GM21619 (cell line): ENCODE measurements at regions not wholly inside any gene's neighbourhood (a gene's known extent, or its start where the extent isn't known, plus 50 kb on each side); places are given as distances from the start of the nearest gene placed in this dataset.
"Not testable (repeated sequence)": the region's sequence is repeated elsewhere in the genome, so short reads cannot be mapped to it uniquely, and the experiment has no call there.

Experiments used
- ATAC-seq: cut with Tn5 transposase; IDR thresholded peaks from one replicate; pipeline ENCODE4 v1.9.1; 2021; ENCODE audit not compliant: unreplicated experiment

- no peak for ATAC-seq
Observed at GRCh38 chr6:86487660-86488221, 449.6 kb upstream of the HTR1E start.

- ATAC-seq: not testable (repeated sequence)
Observed at GRCh38 chr6:86478316-86478715, 459.0 kb upstream of the HTR1E start.

GRCh38 chr6:86477500-86478148, 459.7 kb upstream of the HTR1E start:
- ATAC-seq: no peak

DNA sequence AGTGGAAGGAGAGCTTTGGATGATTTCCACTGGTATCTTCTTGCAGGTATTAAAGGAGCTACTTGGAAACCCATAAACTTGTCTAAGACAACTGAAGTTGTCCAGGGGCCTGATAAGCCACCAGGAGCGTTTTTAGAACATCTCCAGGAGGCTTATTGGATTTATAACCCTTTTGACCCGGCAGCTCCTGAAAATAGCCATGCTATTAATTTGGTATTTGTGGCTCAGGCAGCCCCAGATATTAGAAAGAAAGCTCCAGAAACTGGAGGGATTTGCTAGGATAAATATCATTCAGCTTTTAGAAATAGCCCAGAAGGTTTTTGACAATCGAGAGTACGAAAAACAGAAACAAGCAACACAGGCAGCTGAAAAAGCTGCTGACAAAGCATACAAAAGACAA, 461.0 kb upstream of the HTR1E start:
- no peak for ATAC-seq

DNA sequence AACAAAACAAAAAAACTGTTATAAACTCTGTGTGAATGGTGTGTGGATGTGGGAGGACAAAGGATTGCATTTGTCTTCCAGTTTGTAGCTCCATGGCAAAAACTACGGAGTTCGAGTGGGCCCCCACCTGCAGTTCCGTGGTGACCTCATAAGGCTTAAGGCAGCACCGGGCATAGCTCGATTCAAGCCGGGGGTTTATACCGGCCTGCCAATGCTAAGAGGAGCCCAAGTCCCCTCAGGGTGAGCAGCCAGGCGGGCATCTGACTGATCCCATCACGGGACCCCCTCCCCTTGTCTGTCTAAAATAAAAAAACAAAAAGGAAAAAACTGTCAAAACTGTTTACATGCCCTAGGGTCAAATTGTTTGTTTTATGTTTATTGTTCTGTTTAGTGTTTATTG, 463.2 kb upstream of the HTR1E start:
- ATAC-seq: no peak

DNA sequence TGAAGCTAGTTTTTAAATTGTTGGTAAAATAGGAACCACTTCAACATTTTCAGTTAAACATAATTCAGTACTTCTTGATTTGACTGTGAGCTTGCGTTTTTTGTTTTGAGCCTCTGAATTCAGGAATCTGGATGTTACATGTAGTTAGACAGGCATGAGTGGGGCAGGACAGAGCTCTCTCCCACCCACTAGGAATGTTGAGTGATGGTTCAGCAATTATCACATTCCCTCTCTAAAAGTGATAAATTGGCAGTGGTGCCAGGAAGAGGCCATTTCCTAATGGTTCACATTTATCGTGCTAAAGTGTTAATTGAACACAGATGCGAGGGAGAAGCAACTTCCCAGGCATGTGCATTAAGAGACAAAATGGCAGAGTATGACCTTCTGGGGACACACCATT, 465.5 kb upstream of the HTR1E start:
- no peak for ATAC-seq

DNA sequence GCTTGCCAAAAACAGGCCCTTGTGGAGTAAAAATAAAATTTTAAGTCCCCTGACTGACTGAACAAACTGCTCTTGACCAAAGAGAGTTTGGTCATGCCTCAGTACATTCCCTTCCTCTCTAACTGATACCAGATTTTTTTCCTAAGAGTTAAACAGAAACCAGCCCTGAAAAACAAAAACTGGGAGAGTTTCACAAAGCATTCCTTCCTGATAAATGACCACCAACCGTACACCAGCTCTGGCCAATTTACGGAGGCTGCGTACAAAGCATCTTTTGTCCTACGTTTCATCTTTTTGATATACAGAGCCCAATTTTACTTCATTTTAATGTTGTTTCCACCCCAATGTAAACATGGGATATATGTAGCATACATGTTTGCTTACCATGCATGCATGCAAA, 477.4 kb upstream of the HTR1E start:
- ATAC-seq: no peak

DNA sequence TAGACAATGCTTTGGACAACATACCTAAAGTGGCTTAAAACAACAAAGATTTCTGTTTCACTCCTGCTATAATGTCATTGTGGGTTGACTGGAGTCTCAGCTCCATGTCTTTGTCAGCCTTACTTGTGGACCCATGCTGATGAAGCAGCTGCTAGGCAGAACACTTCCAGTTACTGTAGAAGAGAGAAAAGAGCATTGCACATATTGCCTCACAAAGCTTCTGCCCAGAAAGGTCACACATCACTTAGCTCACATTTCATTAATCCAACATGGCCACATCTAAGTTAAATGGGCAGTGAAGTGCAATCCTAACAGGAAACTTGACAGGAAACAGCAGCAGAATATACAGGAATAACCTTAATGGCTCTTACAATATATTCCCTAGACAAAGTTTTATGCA, 480.5 kb upstream of the HTR1E start:
- no peak for ATAC-seq

DNA sequence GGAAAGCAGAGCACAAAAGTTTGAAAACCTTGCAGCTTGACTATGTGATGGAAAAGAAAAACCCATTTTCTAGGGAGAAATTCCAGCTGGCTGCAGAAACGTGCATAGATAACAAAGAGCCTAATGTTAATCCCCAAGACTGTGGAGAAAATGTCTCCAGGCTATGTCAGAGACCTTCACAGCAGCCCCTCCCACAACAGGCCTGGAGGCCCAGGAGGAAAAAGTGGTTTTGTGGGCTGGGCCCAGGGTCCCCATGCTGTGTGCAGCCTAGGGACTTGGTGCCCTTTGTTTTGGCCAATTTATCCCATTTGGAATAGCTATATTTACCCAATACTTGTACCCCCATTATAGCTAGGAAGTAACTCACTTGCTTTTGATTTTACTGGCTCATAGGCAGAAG, 484.1 kb upstream of the HTR1E start:
- ATAC-seq: no peak

GRCh38 chr6:86448398-86448797, 488.9 kb upstream of the HTR1E start:
- no peak for ATAC-seq

GRCh38 chr6:86440608-86441007, 496.7 kb upstream of the HTR1E start:
- ATAC-seq: no peak

- no peak for ATAC-seq
Observed at GRCh38 chr6:86423571-86423970, 513.8 kb upstream of the HTR1E start.

DNA sequence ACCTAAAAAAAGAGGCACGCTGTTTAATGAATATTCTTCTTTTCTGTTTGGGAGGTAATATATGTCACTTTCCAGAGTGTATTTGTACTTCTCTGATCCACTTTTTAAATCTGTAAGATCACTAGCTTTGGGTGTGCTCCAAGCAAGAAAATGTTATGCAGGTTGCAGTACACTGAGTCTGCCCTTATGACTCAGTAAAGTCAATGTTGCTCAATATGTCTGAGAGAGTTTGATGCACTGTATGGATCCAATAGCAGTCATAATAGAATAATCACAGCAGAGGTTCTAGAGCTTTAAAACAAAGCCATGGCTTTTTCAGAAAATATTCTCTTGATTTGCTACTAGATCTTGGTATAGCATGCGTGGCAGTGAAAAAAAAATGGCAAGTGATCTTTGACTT, 525.3 kb upstream of the HTR1E start:
- ATAC-seq: no peak

DNA sequence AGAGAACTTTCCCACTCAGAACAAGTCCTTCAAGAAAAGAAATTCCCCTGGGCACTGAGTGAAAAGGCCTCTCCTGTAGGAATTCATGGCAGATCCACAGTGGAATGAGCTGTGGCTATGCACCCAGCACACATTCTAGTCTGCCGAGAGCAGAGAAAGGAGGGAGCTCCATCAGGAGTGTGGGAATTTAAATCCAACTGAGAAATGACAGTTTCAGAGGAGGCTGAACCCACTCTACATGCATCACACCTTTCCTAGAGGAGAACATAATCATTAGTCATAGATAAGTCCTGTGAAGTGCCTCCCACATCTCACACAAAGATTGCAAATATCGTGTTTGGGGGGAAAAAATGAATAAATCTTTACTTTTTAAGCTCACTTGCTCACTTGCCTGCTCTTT, 530.2 kb upstream of the HTR1E start:
- no peak for ATAC-seq

GRCh38 chr6:86392850-86393249, 544.5 kb upstream of the HTR1E start:
- not testable (repeated sequence) for ATAC-seq

- no peak for ATAC-seq
Observed at GRCh38 chr6:86380571-86381125, 556.7 kb upstream of the HTR1E start.

DNA sequence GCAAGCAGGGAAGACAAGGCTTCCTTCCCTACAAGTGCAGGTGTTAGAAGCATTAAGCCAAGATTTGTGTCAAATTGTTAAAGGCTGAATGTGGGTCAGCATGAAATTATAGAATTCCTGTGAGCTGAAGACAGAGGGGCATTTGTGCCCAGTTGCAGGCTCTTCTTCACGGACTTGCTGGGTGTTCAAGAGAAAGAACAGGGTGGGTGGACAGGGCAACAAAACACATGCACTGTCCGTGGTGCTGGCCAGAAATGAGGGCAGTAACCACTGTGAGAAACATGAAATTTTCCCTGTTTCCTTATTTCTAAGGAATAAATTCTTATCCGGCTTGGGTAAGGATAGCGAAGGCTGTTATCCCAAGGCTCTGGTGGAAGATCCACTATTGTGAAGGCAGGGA, 579.5 kb upstream of the HTR1E start:
- no peak for ATAC-seq

- ATAC-seq: no peak
Observed at GRCh38 chr6:86355271-86355670, 582.1 kb upstream of the HTR1E start.

DNA sequence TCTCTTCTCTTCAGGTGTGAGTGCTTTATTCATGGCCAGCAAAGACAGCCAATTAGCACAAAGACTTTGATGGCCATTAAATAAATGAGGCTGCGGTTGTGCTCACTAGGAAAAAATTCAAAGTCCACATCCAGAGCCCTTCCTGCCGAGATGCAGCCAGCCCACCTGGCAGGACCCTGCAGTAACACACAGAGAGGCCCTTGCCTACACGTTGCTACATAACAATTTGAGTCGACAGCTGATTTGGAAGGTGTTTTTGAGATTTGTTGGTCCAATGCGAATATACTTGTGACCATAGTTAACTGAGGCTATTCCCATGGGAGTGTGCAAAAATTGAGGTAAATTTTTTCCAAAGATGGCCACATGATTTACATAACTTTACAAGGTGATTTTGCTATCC, 605.4 kb upstream of the HTR1E start:
- no peak for ATAC-seq

DNA sequence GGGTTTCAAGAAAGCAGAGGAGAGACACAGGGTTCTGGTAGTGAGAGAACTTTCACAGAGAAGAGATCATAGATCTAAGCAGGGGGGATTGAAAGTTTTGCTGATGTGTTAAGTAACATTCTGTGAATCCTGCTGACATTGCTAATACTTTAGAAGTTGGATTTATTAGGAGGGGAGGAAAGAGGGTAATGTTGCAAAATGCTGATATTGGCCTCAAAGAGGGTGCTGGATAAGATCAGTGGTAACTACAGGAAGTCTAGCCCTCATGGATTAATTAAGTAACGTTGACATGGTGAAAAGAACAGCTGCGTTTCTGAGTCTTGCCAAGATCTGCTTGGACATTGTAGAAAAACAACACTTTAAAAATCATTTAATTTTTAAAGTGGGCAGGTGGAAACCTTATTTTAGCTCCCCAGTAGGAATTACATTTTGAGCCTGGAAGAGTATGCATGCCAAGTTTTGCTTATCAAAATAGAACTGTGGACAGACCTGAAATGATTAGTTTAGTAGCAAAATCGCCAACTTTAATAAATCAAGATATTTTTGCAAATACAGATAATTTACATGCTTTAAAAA, 606.0 kb upstream of the HTR1E start:
- ATAC-seq: no peak

DNA sequence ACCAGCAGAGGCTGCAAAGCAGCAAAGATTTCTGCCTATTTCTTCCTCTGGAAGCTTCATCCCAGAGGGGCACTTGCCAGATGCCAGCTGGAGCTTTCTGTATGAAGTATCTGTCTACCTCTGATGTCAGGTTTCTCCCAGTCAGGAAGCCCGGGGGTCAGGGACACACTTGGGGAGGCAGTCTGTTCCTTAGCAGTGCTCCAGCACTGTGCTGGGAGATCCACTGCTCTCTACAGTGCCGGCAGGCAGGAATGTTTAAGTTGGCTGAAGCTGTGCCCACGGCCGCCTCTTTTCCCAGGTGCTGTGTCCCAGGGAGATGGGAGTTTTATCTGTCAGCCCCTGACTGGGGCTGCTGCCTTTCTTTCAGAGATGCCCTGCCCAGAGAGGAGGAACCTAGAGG, 631.1 kb upstream of the HTR1E start:
- no peak for ATAC-seq

- no peak for ATAC-seq
Observed at GRCh38 chr6:86285876-86286275, 643.2 kb upstream of the SYNCRIP start.
